Caco-2 (cell line): ENCODE measurements at regions not wholly inside any gene's neighbourhood (a gene's known extent, or its start where the extent isn't known, plus 50 kb on each side); places are given as distances from the start of the nearest gene placed in this dataset.

Source experiments
- BruUV-seq: library from RNA; stranded (reverse); fragments of 400-500 nt; replicated peaks from 2 replicates; lab custom pipeline; 2021; lab: Mats Ljungman, UMichigan
- CTCF ChIA-PET: fragments of 300-600 bp; sonication (Branson Sonifier 250); formaldehyde crosslinking; loops from one replicate; lab custom pipeline; 2022; ENCODE audit warnings: antibody characterized with exemption; lab: Charles Lee
- POLR2A ChIA-PET: fragments of 300-600 bp; sonication (Branson Sonifier 250); formaldehyde crosslinking; loops from one replicate; lab custom pipeline; 2022; ENCODE audit warnings: antibody characterized with exemption; lab: Charles Lee
- DNase-seq, 2 experiments: peaks; one replicate each; pipeline versions ENCODE4 v3.0.0 to v3.0.0-alpha.2; 2020 to 2022
- H3K27me3 ChIP-seq: replicated peaks from 2 replicates; pipeline ENCODE4 v1.6.0; 2011; ENCODE audit warnings: low read length; ENCODE audit not compliant: control insufficient read depth, insufficient read depth
- H3K36me3 ChIP-seq: 2 replicates; pipeline ENCODE4 v1.5.1; 2011; ENCODE audit warnings: low read length; ENCODE audit not compliant: control insufficient read depth, insufficient read depth
- H3K4me1 ChIP-seq: fragments of 250-450 bp; sonication (Bioruptor Pico); 2 replicates; pipeline ENCODE4 v1.5.1; 2020; ENCODE audit warnings: mild to moderate bottlenecking
- H3K4me3 ChIP-seq: 2 replicates; pipeline ENCODE4 v1.5.1; 2011; ENCODE audit warnings: low read depth, mild to moderate bottlenecking, control low read depth, low read length
- H3K9me3 ChIP-seq: fragments of 250-450 bp; sonication (Bioruptor Pico); 2 replicates; pipeline ENCODE4 v1.5.1; 2020; ENCODE audit warnings: mild to moderate bottlenecking, moderate library complexity
- H3K27ac Mint-ChIP-seq: one replicate; pipeline ENCODE4 v1.8.0; 2022; ENCODE audit warnings: mixed read lengths; ENCODE audit not compliant: unreplicated experiment
- H3K27me3 Mint-ChIP-seq: one replicate; pipeline ENCODE4 v1.8.0; 2022; ENCODE audit warnings: mixed read lengths; ENCODE audit not compliant: insufficient read depth, unreplicated experiment
- H3K36me3 Mint-ChIP-seq: one replicate; pipeline ENCODE4 v1.8.0; 2022; ENCODE audit warnings: mild to moderate bottlenecking, mixed read lengths; ENCODE audit not compliant: insufficient read depth, unreplicated experiment
- H3K4me1 Mint-ChIP-seq: one replicate; pipeline ENCODE4 v1.8.0; 2022; ENCODE audit warnings: low read depth, mixed read lengths; ENCODE audit not compliant: unreplicated experiment
- H3K4me3 Mint-ChIP-seq: one replicate; pipeline ENCODE4 v1.8.0; 2022; ENCODE audit warnings: mild to moderate bottlenecking, moderate library complexity, mixed read lengths; ENCODE audit not compliant: unreplicated experiment
- H3K9me3 Mint-ChIP-seq: one replicate; pipeline ENCODE4 v1.8.0; 2022; ENCODE audit warnings: mixed read lengths; ENCODE audit not compliant: unreplicated experiment
- intact Hi-C: fragments of 100-400 bp; cut with micrococcal nuclease; formaldehyde crosslinking; loops from one replicate; pipeline ENCODE4 v1.10.0; 2022; ENCODE audit not compliant: unreplicated experiment
- TF ChIP-seq, protein P1 (sequence below), 2 experiments: fragments of 200-600 bp in 1 of 2; IDR thresholded peaks; 1 replicate in 1 of 2; 2 replicates in 1 of 2; pipeline versions ENCODE4 v1.5.1 to v1.8.0; 2011 to 2022; ENCODE audit warnings: antibody characterized with exemption in 1 of 2, control low read depth in 1 of 2, inconsistent platforms in 1 of 2, low read depth in 1 of 2, low read length in 1 of 2, mild to moderate bottlenecking in 1 of 2, moderate library complexity in 1 of 2; ENCODE audit not compliant: insufficient read depth in 1 of 2, severe bottlenecking in 1 of 2, unreplicated experiment in 1 of 2

GRCh38 chr20:24751551-24751950, 197.5 kb upstream of the CST7 start:
- CTCF ChIA-PET, result no interaction called here
- Histone ChIP-seq H3K27me3 (no peaks in the 10 kb centered on the region), H3K4me1 (peaks cover 18% of the 10 kb centered on the region), H3K9me3 (no peaks in the 10 kb centered on the region), H3K36me3 (no peaks in the 10 kb centered on the region), H3K4me3 (no peak overlapping the region)
- H3K27ac Mint-ChIP-seq, result no peak overlapping the region
- intact Hi-C loops, result no loop called here
- H3K4me3 Mint-ChIP-seq, result no peak overlapping the region
- TF ChIP-seq, protein P1, sequence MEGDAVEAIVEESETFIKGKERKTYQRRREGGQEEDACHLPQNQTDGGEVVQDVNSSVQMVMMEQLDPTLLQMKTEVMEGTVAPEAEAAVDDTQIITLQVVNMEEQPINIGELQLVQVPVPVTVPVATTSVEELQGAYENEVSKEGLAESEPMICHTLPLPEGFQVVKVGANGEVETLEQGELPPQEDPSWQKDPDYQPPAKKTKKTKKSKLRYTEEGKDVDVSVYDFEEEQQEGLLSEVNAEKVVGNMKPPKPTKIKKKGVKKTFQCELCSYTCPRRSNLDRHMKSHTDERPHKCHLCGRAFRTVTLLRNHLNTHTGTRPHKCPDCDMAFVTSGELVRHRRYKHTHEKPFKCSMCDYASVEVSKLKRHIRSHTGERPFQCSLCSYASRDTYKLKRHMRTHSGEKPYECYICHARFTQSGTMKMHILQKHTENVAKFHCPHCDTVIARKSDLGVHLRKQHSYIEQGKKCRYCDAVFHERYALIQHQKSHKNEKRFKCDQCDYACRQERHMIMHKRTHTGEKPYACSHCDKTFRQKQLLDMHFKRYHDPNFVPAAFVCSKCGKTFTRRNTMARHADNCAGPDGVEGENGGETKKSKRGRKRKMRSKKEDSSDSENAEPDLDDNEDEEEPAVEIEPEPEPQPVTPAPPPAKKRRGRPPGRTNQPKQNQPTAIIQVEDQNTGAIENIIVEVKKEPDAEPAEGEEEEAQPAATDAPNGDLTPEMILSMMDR (IDR thresholded peaks at IDR 0.05; ENCODE audit: insufficient read depth in 1 of 2, low read depth in 1 of 2, low read length in 1 of 2, severe bottlenecking in 1 of 2, unreplicated experiment in 1 of 2), result no peak
- peaks cover 20% of the 10 kb centered on the region for H3K4me1 Mint-ChIP-seq
- no peaks in the 10 kb centered on the region for H3K27me3 Mint-ChIP-seq
- H3K9me3 Mint-ChIP-seq, result no peaks in the 10 kb centered on the region
- no peak for DNase-seq
- BruUV-seq, result no TSS peak
- POLR2A ChIA-PET, result no interaction called here
- H3K36me3 Mint-ChIP-seq, result peaks cover 2% of the 10 kb centered on the region

DNA sequence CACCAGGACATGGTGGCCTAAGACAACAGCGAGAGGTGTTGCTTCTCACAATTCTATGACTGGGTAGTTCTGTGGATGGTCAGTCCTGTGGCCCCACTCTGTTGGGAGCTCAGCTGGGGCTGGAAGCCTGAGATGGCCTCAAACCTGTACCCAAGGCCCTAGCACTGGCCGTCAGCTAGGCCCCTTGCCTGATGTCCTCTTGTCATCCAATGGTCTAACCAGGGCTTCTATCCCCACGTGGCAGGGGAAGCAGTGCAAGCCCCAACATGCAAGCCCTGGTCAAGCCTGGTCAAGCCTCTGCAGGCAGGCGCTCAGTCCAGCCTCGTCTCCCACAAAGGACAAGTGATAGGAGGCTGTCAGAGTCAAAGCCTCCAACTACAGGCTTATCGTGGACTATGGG, 196.5 kb upstream of the CST7 start:
- no peak for DNase-seq
- Mint-ChIP-seq H3K27me3 (no peaks in the 10 kb centered on the region), H3K36me3 (peaks cover 5% of the 10 kb centered on the region), H3K27ac (no peak overlapping the region), H3K9me3 (no peaks in the 10 kb centered on the region), H3K4me1 (peaks cover 27% of the 10 kb centered on the region), H3K4me3 (no peak overlapping the region)
- Histone ChIP-seq H3K27me3 (no peaks in the 10 kb centered on the region), H3K4me1 (peaks cover 25% of the 10 kb centered on the region), H3K36me3 (no peaks in the 10 kb centered on the region), H3K4me3 (no peak overlapping the region), H3K9me3 (no peaks in the 10 kb centered on the region)
- ChIA-PET CTCF (no interaction called here), POLR2A (no interaction called here)
- intact Hi-C loops, result no loop called here
- TF ChIP-seq, protein P1 (IDR thresholded peaks at IDR 0.05; ENCODE audit: insufficient read depth in 1 of 2, low read depth in 1 of 2, low read length in 1 of 2, severe bottlenecking in 1 of 2, unreplicated experiment in 1 of 2), result no peak
- no TSS peak for BruUV-seq

GRCh38 chr20:24753130-24753529, 195.9 kb upstream of the CST7 start:
- Mint-ChIP-seq H3K36me3 (peaks cover 5% of the 10 kb centered on the region), H3K27ac (no peak overlapping the region), H3K4me3 (no peak overlapping the region), H3K4me1 (peaks cover 27% of the 10 kb centered on the region), H3K27me3 (no peaks in the 10 kb centered on the region), H3K9me3 (peaks cover under 1% of the 10 kb centered on the region)
- no peak for DNase-seq
- Histone ChIP-seq H3K9me3 (no peaks in the 10 kb centered on the region), H3K4me3 (no peak overlapping the region), H3K4me1 (peaks cover 25% of the 10 kb centered on the region), H3K36me3 (no peaks in the 10 kb centered on the region), H3K27me3 (no peaks in the 10 kb centered on the region)
- no TSS peak for BruUV-seq
- TF ChIP-seq, protein P1 (IDR thresholded peaks at IDR 0.05; ENCODE audit: insufficient read depth in 1 of 2, low read depth in 1 of 2, low read length in 1 of 2, severe bottlenecking in 1 of 2, unreplicated experiment in 1 of 2), result no peak
- CTCF ChIA-PET, result no interaction called here
- POLR2A ChIA-PET, result no interaction called here
- intact Hi-C loops, result no loop called here
